Upper lobe of left lung (tissue), 6 donors: ENCODE measurements at regions not wholly inside any gene's neighbourhood (a gene's known extent, or its start where the extent isn't known, plus 50 kb on each side); places are given as distances from the start of the nearest gene placed in this dataset.

Experiments used
- ATAC-seq, 2 donors: fragments of 200-7000 bp; cut with Tn5 transposase; one replicate each; pipeline ENCODE4 v1.9.1; 2022; ENCODE audit warnings: mild to moderate bottlenecking in 2 of 2, moderate library complexity in 2 of 2; ENCODE audit not compliant: low FRiP score in 2 of 2
- DNase-seq, 2 donors: peaks; one replicate each; pipeline ENCODE4 v3.0.0-alpha.2; 2019 to 2020
- H3K27ac ChIP-seq, 4 donors: fragments of 200-600 bp; sonication (generic); one replicate each; pipeline ENCODE4 v1.5.1; 2016 to 2019
- H3K27me3 ChIP-seq, 4 donors: fragments of 200-600 bp; sonication (generic); one replicate each; pipeline ENCODE4 v1.5.1; 2017 to 2019
- H3K36me3 ChIP-seq, 4 donors: fragments of 200-600 bp; sonication (generic); one replicate each; pipeline ENCODE4 v1.5.1; 2016 to 2019
- H3K4me1 ChIP-seq, 4 donors: fragments of 200-600 bp; sonication (generic); one replicate each; pipeline ENCODE4 v1.5.1; 2018 to 2019
- H3K4me3 ChIP-seq, 4 donors: fragments of 200-600 bp; sonication (generic); one replicate each; pipeline ENCODE4 v1.5.1; 2017 to 2019; ENCODE audit warnings: mild to moderate bottlenecking in 2 of 4, moderate library complexity in 1 of 4
- H3K9me3 ChIP-seq, 4 donors: fragments of 200-600 bp; sonication (generic); one replicate each; pipeline ENCODE4 v1.5.1; 2018 to 2019
- CTCF ChIP-seq, 6 experiments: fragments of 450-650 bp in 4 of 6; fragments of 200-600 bp in 2 of 6; sonication (generic) in 2 of 6; IDR thresholded peaks; one replicate each; pipeline ENCODE4 v1.5.1; 2016 to 2019; ENCODE audit warnings: antibody characterized with exemption in 6 of 6
- EP300 ChIP-seq, 4 donors: sonication (generic); formaldehyde crosslinking; IDR thresholded peaks; one replicate each; pipeline ENCODE4 v1.5.1; 2017; ENCODE audit warnings: antibody characterized with exemption in 4 of 4, control low read depth in 2 of 4
- POLR2A ChIP-seq, 4 donors: fragments of 450-650 bp; IDR thresholded peaks; one replicate each; pipeline ENCODE4 v1.5.1; 2016 to 2017; ENCODE audit warnings: antibody characterized with exemption in 4 of 4, mild to moderate bottlenecking in 2 of 4
- POLR2AphosphoS5 ChIP-seq, 2 donors: sonication (generic); formaldehyde crosslinking; IDR thresholded peaks; one replicate each; pipeline ENCODE4 v1.5.1; 2017; ENCODE audit warnings: antibody characterized with exemption in 2 of 2
- WGBS, 2 donors: methylation state at CpG; one replicate each; pipeline ENCODE4 v1.1.5; 2017 to 2018; 5-methylcytosine and 5-hydroxymethylcytosine counted together
- donor health status: DM: no; HTN: no; CAD: no; lungs with moderate emphysema.
- donor health status: DM: no; HTN: yes; CAD: no; lungs with severe emphysema.

- ATAC-seq (no peak), DNase-seq (no peak)
- Histone ChIP-seq H3K4me3 (no peak overlapping the region), H3K27me3 (no peaks in the 10 kb centered on the region), H3K9me3 (no peaks in the 10 kb centered on the region), H3K27ac (no peak overlapping the region), H3K4me1 (no peaks in the 10 kb centered on the region), H3K36me3 (no peaks in the 10 kb centered on the region)
- 71 to 75% methylated on average over 4 of the region's 4 CpGs for WGBS, 2 donors
- TF ChIP-seq CTCF (IDR thresholded peaks at IDR 0.05) (no peak), POLR2A (IDR thresholded peaks at IDR 0.05) (no peak), POLR2AphosphoS5 (IDR thresholded peaks at IDR 0.05) (no peak), EP300 (IDR thresholded peaks at IDR 0.05) (no peak)
Measured at GRCh38 chr10:2650328-2650727, 417.0 kb upstream of the PFKP start.

GRCh38 chr10:2641028-2641427 lies 426.3 kb upstream of the PFKP start:
- DNase-seq: no peak
- H3K9me3 ChIP-seq: no peaks in the 10 kb centered on the region
- H3K27ac ChIP-seq: no peak overlapping the region
- H3K36me3 ChIP-seq: no peaks in the 10 kb centered on the region
- no peak for TF ChIP-seq POLR2AphosphoS5 (IDR thresholded peaks at IDR 0.05)
- TF ChIP-seq EP300 (IDR thresholded peaks at IDR 0.05): no peak
- no peak for TF ChIP-seq POLR2A (IDR thresholded peaks at IDR 0.05)
- no peak for TF ChIP-seq CTCF (IDR thresholded peaks at IDR 0.05)
- ATAC-seq: no peak
- no peaks in the 10 kb centered on the region for H3K27me3 ChIP-seq
- H3K4me3 ChIP-seq: no peak overlapping the region
- no peaks in the 10 kb centered on the region for H3K4me1 ChIP-seq
- WGBS, 2 donors: 89 to 92% methylated on average over 4 of the region's 4 CpGs

GRCh38 chr10:2633630-2634029 lies 433.7 kb upstream of the PFKP start:
- ATAC-seq: no peak
- TF ChIP-seq EP300 (IDR thresholded peaks at IDR 0.05): no peak
- no peak for TF ChIP-seq POLR2A (IDR thresholded peaks at IDR 0.05)
- TF ChIP-seq POLR2AphosphoS5 (IDR thresholded peaks at IDR 0.05): no peak
- no peak for TF ChIP-seq CTCF (IDR thresholded peaks at IDR 0.05)
- 66 to 69% methylated on average over 6 of the region's 6 CpGs for WGBS, 2 donors

GRCh38 chr10:2631557-2632205 lies 435.7 kb upstream of the PFKP start:
- TF ChIP-seq EP300 (IDR thresholded peaks at IDR 0.05) (no peak), POLR2AphosphoS5 (IDR thresholded peaks at IDR 0.05) (no peak), POLR2A (IDR thresholded peaks at IDR 0.05) (no peak), CTCF (IDR thresholded peaks at IDR 0.05) (no peak)
- no peak for ATAC-seq
- no peaks in the 10 kb centered on the region for H3K27me3 ChIP-seq
- DNase-seq: no peak
- no peak overlapping the region for H3K4me3 ChIP-seq
- no peaks in the 10 kb centered on the region for H3K4me1 ChIP-seq
- no peaks in the 10 kb centered on the region for H3K9me3 ChIP-seq
- H3K27ac ChIP-seq: no peak overlapping the region
- no peaks in the 10 kb centered on the region for H3K36me3 ChIP-seq
- WGBS, 2 donors: 76 to 87% methylated on average over 11 of the region's 11 CpGs

More at GRCh38 chr10:2633630-2634029, 433.7 kb upstream of the PFKP start:
- Histone ChIP-seq H3K9me3 (no peaks in the 10 kb centered on the region), H3K27ac (no peak overlapping the region), H3K36me3 (no peaks in the 10 kb centered on the region), H3K4me1 (no peaks in the 10 kb centered on the region), H3K4me3 (no peak overlapping the region), H3K27me3 (no peaks in the 10 kb centered on the region)
- DNase-seq: no peak

GRCh38 chr10:2628705-2629104 lies 438.6 kb upstream of the PFKP start:
- no peak overlapping the region for H3K27ac ChIP-seq
- H3K9me3 ChIP-seq: no peaks in the 10 kb centered on the region
- TF ChIP-seq POLR2A (IDR thresholded peaks at IDR 0.05) (no peak), CTCF (IDR thresholded peaks at IDR 0.05) (no peak), POLR2AphosphoS5 (IDR thresholded peaks at IDR 0.05) (no peak), EP300 (IDR thresholded peaks at IDR 0.05) (no peak)
- H3K4me3 ChIP-seq: no peak overlapping the region
- H3K36me3 ChIP-seq: no peaks in the 10 kb centered on the region
- ATAC-seq (no peak), DNase-seq (no peak)
- WGBS, 2 donors: 62 to 81% methylated on average over 6 of the region's 6 CpGs
- H3K4me1 ChIP-seq: no peaks in the 10 kb centered on the region
- no peaks in the 10 kb centered on the region for H3K27me3 ChIP-seq
